AG09319 (cell line): ENCODE measurements at regions not wholly inside any gene's neighbourhood (a gene's known extent, or its start where the extent isn't known, plus 50 kb on each side); places are given as distances from the start of the nearest gene placed in this dataset.

Source experiments
- DNase-seq: peaks from one replicate; pipeline ENCODE4 v3.0.0-alpha.2; 2010; ENCODE audit warnings: low read depth; ENCODE audit errors: extremely low read depth
- CTCF ChIP-seq: IDR thresholded peaks from 2 replicates; pipeline ENCODE4 v1.5.1; 2011; ENCODE audit warnings: low read depth, mild to moderate bottlenecking, inconsistent platforms, low read length, moderate library complexity

- no peak for TF ChIP-seq CTCF
- no peak for DNase-seq
These were observed 131.7 kb upstream of the SOX9 start for GRCh38 chr17:71989117-71989516.

- no peak for TF ChIP-seq CTCF
- DNase-seq, result no peak
These were observed 127.5 kb upstream of the SOX9 start for GRCh38 chr17:71993363-71993762.

- no peak for DNase-seq
- TF ChIP-seq CTCF, result no peak
These were observed 125.2 kb upstream of the SOX9 start for GRCh38 chr17:71995590-71995989.

GRCh38 chr17:72004011-72004427 lies 116.8 kb upstream of the SOX9 start:
- no peak for DNase-seq
- TF ChIP-seq CTCF, result no peak

- no peak for DNase-seq
- TF ChIP-seq CTCF, result no peak
These were observed 116.0 kb upstream of the SOX9 start for GRCh38 chr17:72004611-72005331.

GRCh38 chr17:72005332-72006163 lies 115.3 kb upstream of the SOX9 start:
- TF ChIP-seq CTCF, result no peak
- DNase-seq, result no peak

GRCh38 chr17:72008236-72008876 lies 112.5 kb upstream of the SOX9 start:
- no peak for DNase-seq
- no peak for TF ChIP-seq CTCF
